Tongue (tissue), 1 donor: ENCODE measurements at regions not wholly inside any gene's neighbourhood (a gene's known extent, or its start where the extent isn't known, plus 50 kb on each side); places are given as distances from the start of the nearest gene placed in this dataset.
"Not testable (repeated sequence)": the region's sequence is repeated elsewhere in the genome, so short reads cannot be mapped to it uniquely, and the experiment has no call there.

ENCODE experiments used
- DNase-seq: peaks from one replicate; pipeline ENCODE4 v3.0.0-alpha.2; 2015

DNA sequence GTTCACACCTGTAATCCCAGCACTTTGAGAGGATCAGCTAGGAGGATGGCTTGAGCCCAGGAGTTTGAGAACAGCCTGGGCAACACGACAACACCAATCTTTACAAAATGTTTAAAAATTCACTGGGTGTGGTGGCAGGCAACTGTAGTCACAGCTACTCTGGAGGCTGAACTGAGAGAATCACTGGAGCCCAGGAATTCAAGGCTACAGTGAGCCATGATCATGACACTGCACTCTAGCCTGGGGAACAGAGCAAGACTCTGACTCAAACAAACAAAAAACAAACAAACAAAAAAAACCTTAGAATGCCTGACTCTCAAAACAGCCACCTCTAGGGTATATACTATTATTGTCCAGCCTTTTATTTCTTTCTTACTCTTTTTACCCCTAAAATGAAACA, 56.5 kb upstream of the PAPSS2 start:
- no peak for DNase-seq

GRCh38 chr10:87603769-87604168, 55.9 kb upstream of the PAPSS2 start:
- no peak for DNase-seq

DNA sequence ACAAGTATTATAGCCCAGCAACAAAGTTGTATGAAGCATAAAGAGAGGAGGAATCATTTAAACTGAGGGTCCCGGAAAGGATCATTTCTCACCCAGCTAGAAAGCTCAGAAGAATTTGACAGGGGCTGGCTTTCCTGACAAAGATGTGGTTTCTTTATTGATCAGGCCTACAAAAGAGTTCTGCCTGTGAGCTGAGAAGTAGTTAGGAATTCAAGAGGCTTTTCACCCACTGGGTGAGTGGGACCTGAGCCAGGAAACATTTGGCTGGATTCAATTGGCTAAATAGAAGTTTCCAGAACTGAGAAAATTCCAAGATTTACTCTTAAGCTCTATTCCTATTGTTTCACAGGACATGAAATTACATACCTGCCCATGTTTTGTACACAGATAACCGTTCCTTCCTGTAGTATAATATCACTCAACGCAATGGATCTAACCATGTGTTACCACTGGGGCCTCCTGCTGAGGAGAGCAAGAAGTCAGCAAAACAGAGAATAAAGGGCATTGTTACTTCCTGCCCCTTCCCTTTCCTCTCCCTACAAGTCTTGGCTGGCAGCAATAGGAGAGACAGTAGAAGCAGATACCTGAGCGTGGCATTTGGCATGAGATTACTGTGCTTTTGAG, 53.9 kb upstream of the PAPSS2 start:
- DNase-seq, result peak; percentile 10

GRCh38 chr10:87608756-87609155, 50.9 kb upstream of the PAPSS2 start:
- peak; percentile 43 for DNase-seq

GRCh38 chr10:87609563-87609962, 50.1 kb upstream of the PAPSS2 start:
- DNase-seq, result not testable (repeated sequence)
